Body of pancreas (tissue), 4 donors: ENCODE measurements at regions not wholly inside any gene's neighbourhood (a gene's known extent, or its start where the extent isn't known, plus 50 kb on each side); places are given as distances from the start of the nearest gene placed in this dataset.
A peak's percentile ranks its signal among the peaks of the same experiment; 100 is the strongest.

Experiments used
- ATAC-seq: fragments of 150-250 bp; one replicate; pipeline ENCODE4 v1.9.1; 2016
- DNase-seq, 4 donors: peaks; one replicate each; pipeline ENCODE4 v3.0.0-alpha.2; 2019
- H3K27ac ChIP-seq, 4 donors: fragments of 200-600 bp; sonication (generic); 1 replicate in 3 of 4; 2 replicates in 1 of 4; pipeline versions ENCODE4 v1.5.1 to v1.6.1; 2016 to 2019; ENCODE audit warnings: mild to moderate bottlenecking in 1 of 4, mixed read lengths in 1 of 4, moderate library complexity in 1 of 4
- H3K27me3 ChIP-seq, 2 donors: fragments of 200-600 bp; sonication (generic); one replicate each; pipeline ENCODE4 v1.6.0; 2016; ENCODE audit warnings: mild to moderate bottlenecking in 1 of 2
- H3K36me3 ChIP-seq, 2 donors: fragments of 200-600 bp; sonication (generic); replicated peaks in 1 of 2; 2 replicates each; pipeline ENCODE4 v1.5.1; 2016; ENCODE audit warnings: low read depth in 2 of 2; ENCODE audit not compliant: insufficient read depth in 1 of 2
- H3K4me1 ChIP-seq: fragments of 200-600 bp; sonication (generic); one replicate; pipeline ENCODE4 v1.6.0; 2016
- H3K4me3 ChIP-seq, 2 donors: fragments of 200-600 bp; sonication (generic); 1 replicate in 1 of 2; 2 replicates in 1 of 2; pipeline ENCODE4 v1.5.1; 2016 to 2019
- H3K9me3 ChIP-seq, 3 donors: fragments of 200-600 bp; sonication (generic); 1 replicate in 2 of 3; 2 replicates in 1 of 3; pipeline ENCODE4 v1.5.1; 2016
- CTCF ChIP-seq, 7 experiments: fragments of 450-650 bp in 4 of 7; fragments of 200-600 bp in 3 of 7; sonication (generic) in 3 of 7; IDR thresholded peaks; one replicate each; pipeline ENCODE4 v1.5.1; 2016 to 2019; ENCODE audit warnings: antibody characterized with exemption in 7 of 7
- POLR2A ChIP-seq, 3 donors: fragments of 450-650 bp; IDR thresholded peaks; one replicate each; pipeline ENCODE4 v1.6.1; 2016; ENCODE audit warnings: antibody characterized with exemption in 3 of 3, mild to moderate bottlenecking in 2 of 3
- WGBS, 2 donors: methylation state at CpG; one replicate each; pipeline ENCODE4 v1.1.5; 2017; 5-methylcytosine and 5-hydroxymethylcytosine counted together
- intact Hi-C: fragments of 100-400 bp; cut with DNase I; formaldehyde crosslinking; loops from one replicate; pipeline ENCODE4 v1.15.1; 2023

- ATAC-seq: peak; percentile 88
- Histone ChIP-seq H3K27ac (peak overlapping the region; percentile 91 to 97 (median 95)), H3K36me3 (no peaks in the 10 kb centered on the region), H3K4me3 (no peak overlapping the region), H3K4me1 (peaks cover 55% of the 10 kb centered on the region), H3K9me3 (no peaks in the 10 kb centered on the region), H3K27me3 (no peaks in the 10 kb centered on the region)
- intact Hi-C loops: no loop called here
- TF ChIP-seq POLR2A (IDR thresholded peaks at IDR 0.05) (peak in 2 of 3 donors; percentile 59 to 65), CTCF (IDR thresholded peaks at IDR 0.05) (peak in 3 of 7 experiments; percentile 12 to 33 (median 21))
- 14 to 31% methylated on average over 18 to 26 of the region's 26 CpGs for WGBS, 2 donors
- DNase-seq: peak; percentile 94 to 96 (median 96)
Measured at GRCh38 chr20:17806739-17807441, 107.1 kb downstream of the BANF2 start.

GRCh38 chr20:17806107-17806506, 106.3 kb downstream of the BANF2 start:
- intact Hi-C loops: no loop called here
- no peak for TF ChIP-seq POLR2A (IDR thresholded peaks at IDR 0.05)
- Histone ChIP-seq H3K27me3 (no peaks in the 10 kb centered on the region), H3K4me3 (no peak overlapping the region), H3K9me3 (no peaks in the 10 kb centered on the region), H3K4me1 (peaks cover 55% of the 10 kb centered on the region), H3K27ac (peak overlapping the region; percentile 91 to 97 (median 95)), H3K36me3 (no peaks in the 10 kb centered on the region)
- ATAC-seq (no peak), DNase-seq (no peak)
- 50 to 55% methylated on average over 7 of the region's 7 CpGs for WGBS, 2 donors

GRCh38 chr20:17803765-17804164, 104.0 kb downstream of the BANF2 start:
- TF ChIP-seq CTCF (IDR thresholded peaks at IDR 0.05) (no peak), POLR2A (IDR thresholded peaks at IDR 0.05) (no peak)

GRCh38 chr20:17799575-17800227, 99.9 kb downstream of the BANF2 start:
- Histone ChIP-seq H3K36me3 (no peaks in the 10 kb centered on the region), H3K27ac (no peak overlapping the region), H3K4me1 (peaks cover 33% of the 10 kb centered on the region), H3K4me3 (no peak overlapping the region), H3K27me3 (no peaks in the 10 kb centered on the region), H3K9me3 (no peaks in the 10 kb centered on the region)
- WGBS, 2 donors: 91 to 100% methylated on average over 1 of the region's 1 CpG
- TF ChIP-seq CTCF (IDR thresholded peaks at IDR 0.05) (no peak), POLR2A (IDR thresholded peaks at IDR 0.05) (no peak)
- DNase-seq: no peak
- intact Hi-C loops: no loop called here
- ATAC-seq: no peak

More at GRCh38 chr20:17803765-17804164, 104.0 kb downstream of the BANF2 start:
- 69 to 80% methylated on average over 2 of the region's 2 CpGs for whole genome bisulfite sequencing, 2 donors
- H3K36me3 ChIP-seq: no peaks in the 10 kb centered on the region
- no peak overlapping the region for H3K27ac ChIP-seq
- H3K4me1 ChIP-seq: peaks cover 38% of the 10 kb centered on the region
- H3K9me3 ChIP-seq: no peaks in the 10 kb centered on the region
- ATAC-seq: no peak
- no peaks in the 10 kb centered on the region for H3K27me3 ChIP-seq
- DNase-seq: no peak
- no peak overlapping the region for H3K4me3 ChIP-seq
- intact Hi-C loops: no loop called here

- 92 to 94% methylated on average over 1 of the region's 1 CpG for whole genome bisulfite sequencing, 2 donors
Measured at GRCh38 chr20:17798601-17799000, 98.8 kb downstream of the BANF2 start.

More at GRCh38 chr20:17798601-17799000, 98.8 kb downstream of the BANF2 start:
- Histone ChIP-seq H3K4me1 (peaks cover 41% of the 10 kb centered on the region), H3K27ac (no peak overlapping the region), H3K36me3 (no peaks in the 10 kb centered on the region), H3K4me3 (no peak overlapping the region), H3K9me3 (no peaks in the 10 kb centered on the region), H3K27me3 (no peaks in the 10 kb centered on the region)
- TF ChIP-seq POLR2A (IDR thresholded peaks at IDR 0.05) (no peak), CTCF (IDR thresholded peaks at IDR 0.05) (no peak)
- intact Hi-C loops: no loop called here
- no peak for DNase-seq
- no peak for ATAC-seq
